NCI-H1930 (cell line): ENCODE measurements at regions not wholly inside any gene's neighbourhood (a gene's known extent, or its start where the extent isn't known, plus 50 kb on each side); places are given as distances from the start of the nearest gene placed in this dataset.

Experiments used
- DNase-seq, 2 experiments: peaks; one replicate each; lab custom pipeline; 2025; lab: John Stamatoyannopoulos, UW

- DNase-seq, result no peak
These were observed 417.3 kb downstream of the TLE4 start for GRCh38 chr9:79989079-79989478.

GRCh38 chr9:79988126-79988525 is 416.4 kb downstream of the TLE4 start:
- DNase-seq, result no peak

GRCh38 chr9:79986437-79986836 is 414.7 kb downstream of the TLE4 start:
- DNase-seq, result no peak

- no peak for DNase-seq
These were observed 414.0 kb downstream of the TLE4 start for GRCh38 chr9:79985772-79986171.

GRCh38 chr9:79985264-79985663 is 413.5 kb downstream of the TLE4 start:
- DNase-seq, result no peak

- no peak for DNase-seq
These were observed 412.8 kb downstream of the TLE4 start for GRCh38 chr9:79984429-79985067.

GRCh38 chr9:79980432-79980831 is 408.7 kb downstream of the TLE4 start:
- DNase-seq, result no peak

- no peak for DNase-seq
These were observed 405.9 kb downstream of the TLE4 start for GRCh38 chr9:79977510-79978197.

- no peak for DNase-seq
These were observed 405.3 kb downstream of the TLE4 start for GRCh38 chr9:79977074-79977435.

GRCh38 chr9:79976257-79977073 is 404.7 kb downstream of the TLE4 start:
- peak; percentile 92 to 93 for DNase-seq

- peak; percentile 31 to 58 for DNase-seq
These were observed 404.0 kb downstream of the TLE4 start for GRCh38 chr9:79975621-79976256.

GRCh38 chr9:79974806-79975422 is 403.1 kb downstream of the TLE4 start:
- no peak for DNase-seq

GRCh38 chr9:79973627-79974026 is 401.9 kb downstream of the TLE4 start:
- DNase-seq, result no peak

GRCh38 chr9:79970146-79970425 is 398.3 kb downstream of the TLE4 start:
- DNase-seq, result no peak

GRCh38 chr9:79969393-79970145 is 397.8 kb downstream of the TLE4 start:
- no peak for DNase-seq

- DNase-seq, result no peak
These were observed 396.8 kb downstream of the TLE4 start for GRCh38 chr9:79968533-79968932.

- DNase-seq, result no peak
These were observed 391.1 kb downstream of the TLE4 start for GRCh38 chr9:79962836-79963235.

- no peak for DNase-seq
These were observed 390.4 kb downstream of the TLE4 start for GRCh38 chr9:79962150-79962549.

- DNase-seq, result no peak
These were observed 383.5 kb downstream of the TLE4 start for GRCh38 chr9:79955300-79955699.

- DNase-seq, result no peak
These were observed 382.1 kb downstream of the TLE4 start for GRCh38 chr9:79953908-79954307.

GRCh38 chr9:79952401-79952800 is 380.6 kb downstream of the TLE4 start:
- DNase-seq, result no peak

GRCh38 chr9:79946712-79947111 is 374.9 kb downstream of the TLE4 start:
- no peak for DNase-seq
